ENCODE measurements at regions not wholly inside any gene's neighbourhood (a gene's known extent, or its start where the extent isn't known, plus 50 kb on each side); places are given as distances from the start of the nearest gene placed in this dataset.

DNA sequence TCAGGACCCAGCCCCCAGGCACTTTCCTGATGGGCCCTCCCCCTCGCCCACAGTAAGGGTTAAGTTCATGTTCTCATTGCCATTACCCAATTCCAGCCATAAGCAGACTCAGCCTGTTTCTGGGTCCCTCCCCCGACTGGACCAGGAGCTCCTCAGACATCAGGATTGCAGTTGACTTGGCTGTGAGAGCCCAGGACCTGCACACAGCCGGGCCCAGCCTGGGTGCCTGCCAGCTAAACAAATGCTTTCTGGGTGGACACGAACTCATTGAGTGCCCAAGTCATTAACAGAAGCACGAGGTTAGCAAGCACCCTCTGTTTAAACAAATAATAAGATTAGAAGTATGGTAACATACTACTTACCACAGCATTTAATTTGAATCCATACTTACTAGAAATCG is 147.9 kb upstream of the POU3F1 start:
- TF ChIP-seq, protein P1, sequence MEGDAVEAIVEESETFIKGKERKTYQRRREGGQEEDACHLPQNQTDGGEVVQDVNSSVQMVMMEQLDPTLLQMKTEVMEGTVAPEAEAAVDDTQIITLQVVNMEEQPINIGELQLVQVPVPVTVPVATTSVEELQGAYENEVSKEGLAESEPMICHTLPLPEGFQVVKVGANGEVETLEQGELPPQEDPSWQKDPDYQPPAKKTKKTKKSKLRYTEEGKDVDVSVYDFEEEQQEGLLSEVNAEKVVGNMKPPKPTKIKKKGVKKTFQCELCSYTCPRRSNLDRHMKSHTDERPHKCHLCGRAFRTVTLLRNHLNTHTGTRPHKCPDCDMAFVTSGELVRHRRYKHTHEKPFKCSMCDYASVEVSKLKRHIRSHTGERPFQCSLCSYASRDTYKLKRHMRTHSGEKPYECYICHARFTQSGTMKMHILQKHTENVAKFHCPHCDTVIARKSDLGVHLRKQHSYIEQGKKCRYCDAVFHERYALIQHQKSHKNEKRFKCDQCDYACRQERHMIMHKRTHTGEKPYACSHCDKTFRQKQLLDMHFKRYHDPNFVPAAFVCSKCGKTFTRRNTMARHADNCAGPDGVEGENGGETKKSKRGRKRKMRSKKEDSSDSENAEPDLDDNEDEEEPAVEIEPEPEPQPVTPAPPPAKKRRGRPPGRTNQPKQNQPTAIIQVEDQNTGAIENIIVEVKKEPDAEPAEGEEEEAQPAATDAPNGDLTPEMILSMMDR (conservative IDR thresholded peaks at IDR 0.05): no peak
- no peak for TF ChIP-seq ZFX (IDR thresholded peaks at IDR 0.05)
